Activated CD8-positive, alpha-beta memory T cell treated with anti-CD3 and anti-CD28 coated beads, Interleukin-2, amount 50 U/mL, for 4 hours (primary cell): ENCODE measurements at regions not wholly inside any gene's neighbourhood (a gene's known extent, or its start where the extent isn't known, plus 50 kb on each side); places are given as distances from the start of the nearest gene placed in this dataset.
"Not testable (repeated sequence)": the region's sequence is repeated elsewhere in the genome, so short reads cannot be mapped to it uniquely, and the experiment has no call there.

Source experiments
- DNase-seq: peaks from one replicate; pipeline ENCODE4 v3.0.0-alpha.2; 2020

- DNase-seq = no peak
Observed at GRCh38 chr5:116912221-116912620, 337.6 kb upstream of the SEMA6A start.

- no peak for DNase-seq
Observed at GRCh38 chr5:116911074-116911473, 336.5 kb upstream of the SEMA6A start.

- no peak for DNase-seq
Observed at GRCh38 chr5:116908537-116908936, 333.9 kb upstream of the SEMA6A start.

- no peak for DNase-seq
Observed at GRCh38 chr5:116905885-116906284, 331.3 kb upstream of the SEMA6A start.

- no peak for DNase-seq
Observed at GRCh38 chr5:116900793-116901192, 326.2 kb upstream of the SEMA6A start.

- DNase-seq = no peak
Observed at GRCh38 chr5:116898917-116899316, 324.3 kb upstream of the SEMA6A start.

GRCh38 chr5:116897291-116897690, 322.7 kb upstream of the SEMA6A start:
- no peak for DNase-seq

GRCh38 chr5:116896001-116896400, 321.4 kb upstream of the SEMA6A start:
- DNase-seq = no peak

GRCh38 chr5:116892993-116893392, 318.4 kb upstream of the SEMA6A start:
- DNase-seq = no peak

- no peak for DNase-seq
Observed at GRCh38 chr5:116887104-116887503, 312.5 kb upstream of the SEMA6A start.

- DNase-seq = no peak
Observed at GRCh38 chr5:116885825-116886224, 311.2 kb upstream of the SEMA6A start.

- no peak for DNase-seq
Observed at GRCh38 chr5:116883875-116884274, 309.3 kb upstream of the SEMA6A start.

GRCh38 chr5:116881921-116882531, 307.4 kb upstream of the SEMA6A start:
- no peak for DNase-seq

GRCh38 chr5:116880601-116881000, 306.0 kb upstream of the SEMA6A start:
- no peak for DNase-seq

GRCh38 chr5:116880150-116880549, 305.5 kb upstream of the SEMA6A start:
- no peak for DNase-seq

GRCh38 chr5:116876240-116876840, 301.7 kb upstream of the SEMA6A start:
- DNase-seq = no peak

GRCh38 chr5:116872986-116873385, 298.4 kb upstream of the SEMA6A start:
- DNase-seq = no peak

GRCh38 chr5:116872486-116872885, 297.9 kb upstream of the SEMA6A start:
- no peak for DNase-seq

GRCh38 chr5:116867825-116868224, 293.2 kb upstream of the SEMA6A start:
- not testable (repeated sequence) for DNase-seq

GRCh38 chr5:116865651-116866050, 291.0 kb upstream of the SEMA6A start:
- no peak for DNase-seq

- DNase-seq = no peak
Observed at GRCh38 chr5:116864838-116865190, 290.2 kb upstream of the SEMA6A start.

GRCh38 chr5:116864157-116864837, 289.7 kb upstream of the SEMA6A start:
- DNase-seq = no peak

- no peak for DNase-seq
Observed at GRCh38 chr5:116862632-116863455, 288.2 kb upstream of the SEMA6A start.

GRCh38 chr5:116861666-116862065, 287.0 kb upstream of the SEMA6A start:
- no peak for DNase-seq
